Endothelial cell (in vitro differentiated cells): ENCODE measurements at regions not wholly inside any gene's neighbourhood (a gene's known extent, or its start where the extent isn't known, plus 50 kb on each side); places are given as distances from the start of the nearest gene placed in this dataset.

Experiments
- DNase-seq: peaks from one replicate; pipeline ENCODE4 v3.0.0; 2021; ENCODE audit warnings: low spot score
- H3K27ac Mint-ChIP-seq: one replicate; pipeline ENCODE4 v1.8.0; 2021; ENCODE audit warnings: mixed read lengths, inconsistent platforms; ENCODE audit not compliant: unreplicated experiment
- H3K27me3 Mint-ChIP-seq: one replicate; pipeline ENCODE4 v1.8.0; 2021; ENCODE audit warnings: mild to moderate bottlenecking, moderate library complexity, mixed read lengths, inconsistent platforms; ENCODE audit not compliant: unreplicated experiment
- H3K36me3 Mint-ChIP-seq: one replicate; pipeline ENCODE4 v1.8.0; 2021; ENCODE audit warnings: mild to moderate bottlenecking, low read depth, mixed read lengths, inconsistent platforms; ENCODE audit not compliant: unreplicated experiment
- H3K4me1 Mint-ChIP-seq: one replicate; pipeline ENCODE4 v1.8.0; 2021; ENCODE audit warnings: mild to moderate bottlenecking, mixed read lengths, inconsistent platforms; ENCODE audit not compliant: unreplicated experiment
- H3K4me3 Mint-ChIP-seq: one replicate; pipeline ENCODE4 v1.8.0; 2021; ENCODE audit warnings: mild to moderate bottlenecking, mixed read lengths, inconsistent platforms; ENCODE audit not compliant: unreplicated experiment
- H3K9me3 Mint-ChIP-seq: one replicate; pipeline ENCODE4 v1.8.0; 2021; ENCODE audit warnings: mixed read lengths, inconsistent platforms; ENCODE audit not compliant: unreplicated experiment
- CTCF ChIP-seq: fragments of 200-600 bp; sonication (generic); IDR thresholded peaks from one replicate; pipeline ENCODE4 v1.5.0; 2021; ENCODE audit warnings: antibody characterized with exemption; ENCODE audit not compliant: unreplicated experiment

- peaks cover 2% of the 10 kb centered on the region for H3K27me3 Mint-ChIP-seq
- no peak for DNase-seq
- TF ChIP-seq CTCF, result no peak
- no peak overlapping the region for H3K4me3 Mint-ChIP-seq
- peaks cover 2% of the 10 kb centered on the region for H3K9me3 Mint-ChIP-seq
- no peaks in the 10 kb centered on the region for H3K36me3 Mint-ChIP-seq
- peaks cover 25% of the 10 kb centered on the region for H3K4me1 Mint-ChIP-seq
- no peak overlapping the region for H3K27ac Mint-ChIP-seq
These were observed 193.6 kb upstream of the TSC22D1 start for GRCh38 chr13:44769686-44770085.

GRCh38 chr13:44768775-44769581 lies 192.8 kb upstream of the TSC22D1 start:
- no peak overlapping the region for H3K27ac Mint-ChIP-seq
- no peaks in the 10 kb centered on the region for H3K36me3 Mint-ChIP-seq
- no peak for DNase-seq
- H3K27me3 Mint-ChIP-seq, result no peaks in the 10 kb centered on the region
- peaks cover 31% of the 10 kb centered on the region for H3K4me1 Mint-ChIP-seq
- no peak overlapping the region for H3K4me3 Mint-ChIP-seq
- no peak for TF ChIP-seq CTCF
- no peaks in the 10 kb centered on the region for H3K9me3 Mint-ChIP-seq

- Mint-ChIP-seq H3K4me1 (peaks cover 36% of the 10 kb centered on the region), H3K9me3 (no peaks in the 10 kb centered on the region), H3K36me3 (no peaks in the 10 kb centered on the region), H3K27ac (no peak overlapping the region), H3K27me3 (no peaks in the 10 kb centered on the region), H3K4me3 (no peak overlapping the region)
- no peak for TF ChIP-seq CTCF
- DNase-seq, result no peak
These were observed 192.1 kb upstream of the TSC22D1 start for GRCh38 chr13:44768239-44768638.

GRCh38 chr13:44765001-44765471 lies 188.9 kb upstream of the TSC22D1 start:
- Mint-ChIP-seq H3K4me3 (no peak overlapping the region), H3K27me3 (peaks cover 2% of the 10 kb centered on the region), H3K27ac (no peak overlapping the region), H3K9me3 (no peaks in the 10 kb centered on the region), H3K36me3 (no peaks in the 10 kb centered on the region), H3K4me1 (peaks cover 36% of the 10 kb centered on the region)
- TF ChIP-seq CTCF, result no peak
- DNase-seq, result no peak

- H3K4me1 Mint-ChIP-seq, result peaks cover 35% of the 10 kb centered on the region
- DNase-seq, result no peak
- H3K27ac Mint-ChIP-seq, result no peak overlapping the region
- no peak overlapping the region for H3K4me3 Mint-ChIP-seq
- H3K9me3 Mint-ChIP-seq, result no peaks in the 10 kb centered on the region
- no peaks in the 10 kb centered on the region for H3K36me3 Mint-ChIP-seq
- H3K27me3 Mint-ChIP-seq, result peaks cover 2% of the 10 kb centered on the region
- TF ChIP-seq CTCF, result no peak
These were observed 188.2 kb upstream of the TSC22D1 start for GRCh38 chr13:44764302-44764692.
